Lower lobe of right lung (tissue), 2 donors: ENCODE measurements at regions not wholly inside any gene's neighbourhood (a gene's known extent, or its start where the extent isn't known, plus 50 kb on each side); places are given as distances from the start of the nearest gene placed in this dataset.

ENCODE experiments used
- ATAC-seq, 2 donors: fragments of 200-7000 bp; cut with Tn5 transposase; one replicate each; pipeline ENCODE4 v1.9.1; 2020 to 2022; ENCODE audit warnings: mild to moderate bottlenecking in 2 of 2, moderate library complexity in 2 of 2
- DNase-seq: peaks from one replicate; pipeline ENCODE4 v3.0.0-alpha.2; 2020
- H3K27ac ChIP-seq: fragments of 200-600 bp; one replicate; pipeline ENCODE4 v1.8.0; 2022
- H3K27me3 ChIP-seq: fragments of 200-600 bp; one replicate; pipeline ENCODE4 v1.8.0; 2022; ENCODE audit warnings: low read depth
- H3K36me3 ChIP-seq: fragments of 200-600 bp; one replicate; pipeline ENCODE4 v1.8.0; 2022; ENCODE audit warnings: mild to moderate bottlenecking
- H3K4me1 ChIP-seq: fragments of 200-600 bp; one replicate; pipeline ENCODE4 v1.8.0; 2022
- H3K4me3 ChIP-seq: fragments of 200-600 bp; one replicate; pipeline ENCODE4 v1.8.0; 2022; ENCODE audit warnings: mild to moderate bottlenecking
- H3K9me3 ChIP-seq: fragments of 200-600 bp; one replicate; pipeline ENCODE4 v1.8.0; 2022
- CTCF ChIP-seq: fragments of 200-600 bp; IDR thresholded peaks from one replicate; pipeline ENCODE4 v1.8.0; 2022; ENCODE audit warnings: antibody characterized with exemption, mild to moderate bottlenecking
- intact Hi-C: fragments of 100-400 bp; cut with DNase I; formaldehyde crosslinking; loops from one replicate; pipeline ENCODE4 v1.11.0; 2022
- donor health status: DM: no; HTN: yes; CAD: no; lungs with severe emphysema.

- Histone ChIP-seq H3K4me1 (peaks cover 8% of the 10 kb centered on the region), H3K36me3 (no peaks in the 10 kb centered on the region), H3K27me3 (no peaks in the 10 kb centered on the region), H3K4me3 (no peak overlapping the region), H3K9me3 (peaks cover 7% of the 10 kb centered on the region), H3K27ac (no peak overlapping the region)
- ATAC-seq (peak in 1 of 2 donors; percentile 26), DNase-seq (no peak)
- no peak for TF ChIP-seq CTCF
- intact Hi-C loops: no loop called here
These were observed 171.1 kb upstream of the GRB10 start for GRCh38 chr7:50953820-50954219.

GRCh38 chr7:50953303-50953702 is 170.6 kb upstream of the GRB10 start:
- peaks cover 7% of the 10 kb centered on the region for H3K9me3 ChIP-seq
- H3K27me3 ChIP-seq: no peaks in the 10 kb centered on the region
- H3K4me3 ChIP-seq: no peak overlapping the region
- TF ChIP-seq CTCF: no peak
- DNase-seq (no peak), ATAC-seq (no peak)
- no peak overlapping the region for H3K27ac ChIP-seq
- intact Hi-C loops: no loop called here
- H3K4me1 ChIP-seq: peaks cover 8% of the 10 kb centered on the region
- no peaks in the 10 kb centered on the region for H3K36me3 ChIP-seq

GRCh38 chr7:50952544-50952943 is 169.8 kb upstream of the GRB10 start:
- no peak overlapping the region for H3K4me3 ChIP-seq
- no peaks in the 10 kb centered on the region for H3K27me3 ChIP-seq
- no peak overlapping the region for H3K27ac ChIP-seq
- H3K9me3 ChIP-seq: peaks cover 7% of the 10 kb centered on the region
- no peak for DNase-seq
- intact Hi-C loops: no loop called here
- H3K4me1 ChIP-seq: peaks cover 8% of the 10 kb centered on the region
- no peak for TF ChIP-seq CTCF
- no peak for ATAC-seq
- H3K36me3 ChIP-seq: no peaks in the 10 kb centered on the region

- Histone ChIP-seq H3K4me1 (peaks cover 8% of the 10 kb centered on the region), H3K4me3 (no peak overlapping the region), H3K36me3 (no peaks in the 10 kb centered on the region), H3K27me3 (no peaks in the 10 kb centered on the region), H3K9me3 (peaks cover 7% of the 10 kb centered on the region), H3K27ac (no peak overlapping the region)
- intact Hi-C loops: no loop called here
- ATAC-seq (no peak), DNase-seq (no peak)
- no peak for TF ChIP-seq CTCF
These were observed 169.4 kb upstream of the GRB10 start for GRCh38 chr7:50952120-50952519.

GRCh38 chr7:50943482-50943881 is 160.8 kb upstream of the GRB10 start:
- ATAC-seq (no peak), DNase-seq (no peak)
- Histone ChIP-seq H3K27me3 (no peaks in the 10 kb centered on the region), H3K9me3 (no peaks in the 10 kb centered on the region), H3K4me3 (no peak overlapping the region), H3K36me3 (no peaks in the 10 kb centered on the region), H3K27ac (no peak overlapping the region), H3K4me1 (no peaks in the 10 kb centered on the region)
- intact Hi-C loops: no loop called here
- no peak for TF ChIP-seq CTCF

- no peak overlapping the region for H3K4me3 ChIP-seq
- no peak for TF ChIP-seq CTCF
- H3K27me3 ChIP-seq: no peaks in the 10 kb centered on the region
- H3K36me3 ChIP-seq: no peaks in the 10 kb centered on the region
- no peak for DNase-seq
- no peak overlapping the region for H3K27ac ChIP-seq
- no peaks in the 10 kb centered on the region for H3K9me3 ChIP-seq
- no peak for ATAC-seq
- no peaks in the 10 kb centered on the region for H3K4me1 ChIP-seq
- intact Hi-C loops: no loop called here
These were observed 158.8 kb upstream of the GRB10 start for GRCh38 chr7:50941525-50941924.
